ENCODE measurements at regions not wholly inside any gene's neighbourhood (a gene's known extent, or its start where the extent isn't known, plus 50 kb on each side); places are given as distances from the start of the nearest gene placed in this dataset.

GRCh38 chr19:13712767-13713201 is 51.5 kb upstream of the MRI1 start:
- no peak overlapping the region for H3K4me3 ChIP-seq (ENCODE audit: severe bottlenecking)
- H3K9me3 ChIP-seq (ENCODE audit: severe bottlenecking) = no peaks in the 10 kb centered on the region
- DNase-seq (ENCODE audit: low spot score) = no peak
- ATAC-seq (ENCODE audit: low read depth) = no peak
- no peaks in the 10 kb centered on the region for H3K27me3 ChIP-seq (ENCODE audit: insufficient read depth, poor library complexity, severe bottlenecking)
- no peaks in the 10 kb centered on the region for H3K4me1 ChIP-seq (ENCODE audit: insufficient read depth, poor library complexity, severe bottlenecking)
- TF ChIP-seq, protein P1, sequence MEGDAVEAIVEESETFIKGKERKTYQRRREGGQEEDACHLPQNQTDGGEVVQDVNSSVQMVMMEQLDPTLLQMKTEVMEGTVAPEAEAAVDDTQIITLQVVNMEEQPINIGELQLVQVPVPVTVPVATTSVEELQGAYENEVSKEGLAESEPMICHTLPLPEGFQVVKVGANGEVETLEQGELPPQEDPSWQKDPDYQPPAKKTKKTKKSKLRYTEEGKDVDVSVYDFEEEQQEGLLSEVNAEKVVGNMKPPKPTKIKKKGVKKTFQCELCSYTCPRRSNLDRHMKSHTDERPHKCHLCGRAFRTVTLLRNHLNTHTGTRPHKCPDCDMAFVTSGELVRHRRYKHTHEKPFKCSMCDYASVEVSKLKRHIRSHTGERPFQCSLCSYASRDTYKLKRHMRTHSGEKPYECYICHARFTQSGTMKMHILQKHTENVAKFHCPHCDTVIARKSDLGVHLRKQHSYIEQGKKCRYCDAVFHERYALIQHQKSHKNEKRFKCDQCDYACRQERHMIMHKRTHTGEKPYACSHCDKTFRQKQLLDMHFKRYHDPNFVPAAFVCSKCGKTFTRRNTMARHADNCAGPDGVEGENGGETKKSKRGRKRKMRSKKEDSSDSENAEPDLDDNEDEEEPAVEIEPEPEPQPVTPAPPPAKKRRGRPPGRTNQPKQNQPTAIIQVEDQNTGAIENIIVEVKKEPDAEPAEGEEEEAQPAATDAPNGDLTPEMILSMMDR (IDR thresholded peaks at IDR 0.05; ENCODE audit: poor library complexity, severe bottlenecking) = no peak
- no peaks in the 10 kb centered on the region for H3K36me3 ChIP-seq (ENCODE audit: low read depth)
- H3K27ac ChIP-seq (ENCODE audit: poor library complexity, severe bottlenecking) = no peak overlapping the region

- no peaks in the 10 kb centered on the region for H3K36me3 ChIP-seq (ENCODE audit: low read depth)
- TF ChIP-seq, protein P1 (IDR thresholded peaks at IDR 0.05; ENCODE audit: poor library complexity, severe bottlenecking) = no peak
- ATAC-seq (ENCODE audit: low read depth) (no peak), DNase-seq (ENCODE audit: low spot score) (no peak)
- no peaks in the 10 kb centered on the region for H3K4me1 ChIP-seq (ENCODE audit: insufficient read depth, poor library complexity, severe bottlenecking)
- H3K27ac ChIP-seq (ENCODE audit: poor library complexity, severe bottlenecking) = no peak overlapping the region
- H3K27me3 ChIP-seq (ENCODE audit: insufficient read depth, poor library complexity, severe bottlenecking) = no peaks in the 10 kb centered on the region
- H3K4me3 ChIP-seq (ENCODE audit: severe bottlenecking) = no peak overlapping the region
- H3K9me3 ChIP-seq (ENCODE audit: severe bottlenecking) = no peaks in the 10 kb centered on the region
These were observed 56.4 kb upstream of the MRI1 start for GRCh38 chr19:13707915-13708314.

DNA sequence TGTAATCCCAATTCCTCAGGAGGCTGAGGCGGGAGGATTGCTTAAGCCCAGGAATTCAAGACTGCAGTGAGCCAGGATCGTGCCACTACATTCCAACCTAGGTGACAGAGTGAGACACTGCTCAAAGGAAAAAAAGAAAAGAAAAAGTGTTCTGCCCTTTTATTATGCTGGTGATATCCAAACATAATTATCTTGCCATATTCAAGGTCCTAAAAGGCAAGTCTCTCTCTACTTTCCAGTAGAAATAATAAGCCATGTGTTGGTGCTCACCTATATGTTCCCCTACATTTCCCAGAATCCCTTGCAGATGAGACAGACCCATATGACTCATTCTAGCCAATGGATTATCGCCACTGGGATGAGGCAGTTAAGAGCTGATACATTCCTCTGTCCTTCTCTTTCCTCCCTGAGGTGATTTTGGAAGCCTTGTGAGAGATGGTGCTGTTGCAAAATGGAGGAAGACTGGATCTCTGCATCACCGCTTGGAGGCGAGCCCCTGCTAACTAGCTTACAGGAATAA is 58.3 kb upstream of the MRI1 start:
- Histone ChIP-seq H3K4me3 (ENCODE audit: severe bottlenecking) (no peak overlapping the region), H3K36me3 (ENCODE audit: low read depth) (no peaks in the 10 kb centered on the region), H3K27ac (ENCODE audit: poor library complexity, severe bottlenecking) (no peak overlapping the region), H3K27me3 (ENCODE audit: insufficient read depth, poor library complexity, severe bottlenecking) (no peaks in the 10 kb centered on the region), H3K4me1 (ENCODE audit: insufficient read depth, poor library complexity, severe bottlenecking) (no peaks in the 10 kb centered on the region), H3K9me3 (ENCODE audit: severe bottlenecking) (no peaks in the 10 kb centered on the region)
- DNase-seq (ENCODE audit: low spot score) = no peak
- TF ChIP-seq, protein P1 (IDR thresholded peaks at IDR 0.05; ENCODE audit: poor library complexity, severe bottlenecking) = no peak
- no peak for ATAC-seq (ENCODE audit: low read depth)

GRCh38 chr19:13705201-13705600 is 59.1 kb upstream of the MRI1 start:
- DNase-seq (ENCODE audit: low spot score) (no peak), ATAC-seq (ENCODE audit: low read depth) (no peak)
- H3K4me1 ChIP-seq (ENCODE audit: insufficient read depth, poor library complexity, severe bottlenecking) = no peaks in the 10 kb centered on the region
- no peaks in the 10 kb centered on the region for H3K27me3 ChIP-seq (ENCODE audit: insufficient read depth, poor library complexity, severe bottlenecking)
- TF ChIP-seq, protein P1 (IDR thresholded peaks at IDR 0.05; ENCODE audit: poor library complexity, severe bottlenecking) = no peak
- H3K36me3 ChIP-seq (ENCODE audit: low read depth) = no peaks in the 10 kb centered on the region
- H3K27ac ChIP-seq (ENCODE audit: poor library complexity, severe bottlenecking) = no peak overlapping the region
- H3K4me3 ChIP-seq (ENCODE audit: severe bottlenecking) = no peak overlapping the region
- no peaks in the 10 kb centered on the region for H3K9me3 ChIP-seq (ENCODE audit: severe bottlenecking)

DNA sequence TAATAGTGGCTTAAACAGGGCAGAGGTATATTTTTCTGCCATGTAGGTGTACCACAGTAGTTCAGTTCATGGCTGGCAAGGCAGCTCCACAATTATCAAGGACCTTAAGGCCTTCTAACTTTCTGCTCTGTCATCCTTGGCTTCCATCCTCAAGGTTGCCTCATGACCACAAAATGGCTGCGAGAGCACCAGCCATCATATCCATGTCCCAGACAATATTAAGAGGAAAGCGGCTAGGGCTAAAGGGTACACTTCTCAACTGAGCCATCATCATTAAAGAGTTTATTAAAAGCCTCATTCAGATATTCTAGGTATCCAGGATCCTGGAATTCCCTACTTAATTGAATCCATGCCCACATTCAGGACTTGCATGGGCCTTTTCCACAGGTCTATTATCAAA is 62.7 kb upstream of the MRI1 start:
- TF ChIP-seq, protein P1 (IDR thresholded peaks at IDR 0.05; ENCODE audit: poor library complexity, severe bottlenecking) = no peak
- no peak for ATAC-seq (ENCODE audit: low read depth)
- no peaks in the 10 kb centered on the region for H3K9me3 ChIP-seq (ENCODE audit: severe bottlenecking)

More for the DNA sequence above, 62.7 kb upstream of the MRI1 start:
- DNase-seq (ENCODE audit: low spot score) = no peak
- H3K4me1 ChIP-seq (ENCODE audit: insufficient read depth, poor library complexity, severe bottlenecking) = no peaks in the 10 kb centered on the region
- H3K36me3 ChIP-seq (ENCODE audit: low read depth) = no peaks in the 10 kb centered on the region
- H3K27ac ChIP-seq (ENCODE audit: poor library complexity, severe bottlenecking) = no peak overlapping the region
- no peak overlapping the region for H3K4me3 ChIP-seq (ENCODE audit: severe bottlenecking)
- H3K27me3 ChIP-seq (ENCODE audit: insufficient read depth, poor library complexity, severe bottlenecking) = no peaks in the 10 kb centered on the region
